ENCODE measurements at regions not wholly inside any gene's neighbourhood (a gene's known extent, or its start where the extent isn't known, plus 50 kb on each side); places are given as distances from the start of the nearest gene placed in this dataset.
A peak's percentile ranks its signal among the peaks of the same experiment; 100 is the strongest.

GRCh38 chr20:39259010-39259803, 297.1 kb downstream of the DHX35 start:
- TF ChIP-seq EZH2phosphoT487 (IDR thresholded peaks at IDR 0.05; ENCODE audit: borderline replicate concordance) (no peak), CTCF (conservative IDR thresholded peaks at IDR 0.05; ENCODE audit: low read length) (no peak)
- no peaks in the 10 kb centered on the region for H3K79me2 ChIP-seq (ENCODE audit: insufficient read depth, low read length)
- H3K4me2 ChIP-seq (ENCODE audit: low read depth, low read length, poor library complexity, severe bottlenecking), result peak overlapping the region; percentile 42
- no peaks in the 10 kb centered on the region for H3K9me3 ChIP-seq (ENCODE audit: insufficient read depth, low read depth, low read length)
- no peak overlapping the region for H2AFZ ChIP-seq (ENCODE audit: low read length)
- H3K36me3 ChIP-seq (ENCODE audit: insufficient read depth, low read length), result no peaks in the 10 kb centered on the region
- H3K4me1 ChIP-seq (ENCODE audit: insufficient read depth, low read length, poor library complexity, severe bottlenecking), result peaks cover 46% of the 10 kb centered on the region
- peak overlapping the region; percentile 23 for H3K9ac ChIP-seq (ENCODE audit: low read depth, low read length, poor library complexity, severe bottlenecking)
- no peaks in the 10 kb centered on the region for H3F3A ChIP-seq (ENCODE audit: low read depth)
- H3K9me2 ChIP-seq (replicated peaks; ENCODE audit: low read depth, low read length), result no peaks in the 10 kb centered on the region
- no peaks in the 10 kb centered on the region for H4K20me1 ChIP-seq (ENCODE audit: insufficient read depth, low read length, poor library complexity, severe bottlenecking)
- no peaks in the 10 kb centered on the region for H3K27me3 ChIP-seq (ENCODE audit: insufficient read depth, low read length, poor library complexity, severe bottlenecking)
- H3K4me3 ChIP-seq (ENCODE audit: low read length, poor library complexity, severe bottlenecking), result no peak overlapping the region

- no peaks in the 10 kb centered on the region for H3K27me3 ChIP-seq (ENCODE audit: insufficient read depth, low read length, poor library complexity, severe bottlenecking)
- H2AFZ ChIP-seq (ENCODE audit: low read length), result no peak overlapping the region
- H4K20me1 ChIP-seq (ENCODE audit: insufficient read depth, low read length, poor library complexity, severe bottlenecking), result no peaks in the 10 kb centered on the region
- peak overlapping the region; percentile 42 for H3K4me2 ChIP-seq (ENCODE audit: low read depth, low read length, poor library complexity, severe bottlenecking)
- H3K9me3 ChIP-seq (ENCODE audit: insufficient read depth, low read depth, low read length), result no peaks in the 10 kb centered on the region
- peaks cover 53% of the 10 kb centered on the region for H3K4me1 ChIP-seq (ENCODE audit: insufficient read depth, low read length, poor library complexity, severe bottlenecking)
- no peaks in the 10 kb centered on the region for H3K9me2 ChIP-seq (replicated peaks; ENCODE audit: low read depth, low read length)
- no peaks in the 10 kb centered on the region for H3K79me2 ChIP-seq (ENCODE audit: insufficient read depth, low read length)
- H3F3A ChIP-seq (ENCODE audit: low read depth), result no peaks in the 10 kb centered on the region
- no peak overlapping the region for H3K4me3 ChIP-seq (ENCODE audit: low read length, poor library complexity, severe bottlenecking)
- H3K9ac ChIP-seq (ENCODE audit: low read depth, low read length, poor library complexity, severe bottlenecking), result peak overlapping the region; percentile 51
- H3K36me3 ChIP-seq (ENCODE audit: insufficient read depth, low read length), result no peaks in the 10 kb centered on the region
- TF ChIP-seq CTCF (conservative IDR thresholded peaks at IDR 0.05; ENCODE audit: low read length), result no peak
- no peak for TF ChIP-seq EZH2phosphoT487 (IDR thresholded peaks at IDR 0.05; ENCODE audit: borderline replicate concordance)
These were observed 296.1 kb downstream of the DHX35 start for GRCh38 chr20:39258253-39258652.

GRCh38 chr20:39253051-39253755, 291.1 kb downstream of the DHX35 start:
- Histone ChIP-seq H3K36me3 (ENCODE audit: insufficient read depth, low read length) (no peaks in the 10 kb centered on the region), H3K4me2 (ENCODE audit: low read depth, low read length, poor library complexity, severe bottlenecking) (peak overlapping the region; percentile 6), H3K4me3 (ENCODE audit: low read length, poor library complexity, severe bottlenecking) (no peak overlapping the region), H3K9me3 (ENCODE audit: insufficient read depth, low read depth, low read length) (no peaks in the 10 kb centered on the region), H3F3A (ENCODE audit: low read depth) (peaks cover 18% of the 10 kb centered on the region), H3K4me1 (ENCODE audit: insufficient read depth, low read length, poor library complexity, severe bottlenecking) (peaks cover 85% of the 10 kb centered on the region), H2AFZ (ENCODE audit: low read length) (0 out of 2 replicates have a peak overlapping the region, but pooled peaks have one; percentile 32), H3K9me2 (replicated peaks; ENCODE audit: low read depth, low read length) (no peaks in the 10 kb centered on the region), H3K9ac (ENCODE audit: low read depth, low read length, poor library complexity, severe bottlenecking) (peak overlapping the region; percentile 94), H3K79me2 (ENCODE audit: insufficient read depth, low read length) (no peaks in the 10 kb centered on the region), H4K20me1 (ENCODE audit: insufficient read depth, low read length, poor library complexity, severe bottlenecking) (no peaks in the 10 kb centered on the region), H3K27me3 (ENCODE audit: insufficient read depth, low read length, poor library complexity, severe bottlenecking) (no peaks in the 10 kb centered on the region)
- TF ChIP-seq CTCF (conservative IDR thresholded peaks at IDR 0.05; ENCODE audit: low read length) (no peak), EZH2phosphoT487 (IDR thresholded peaks at IDR 0.05; ENCODE audit: borderline replicate concordance) (no peak)
